ENCODE measurements at regions not wholly inside any gene's neighbourhood (a gene's known extent, or its start where the extent isn't known, plus 50 kb on each side); places are given as distances from the start of the nearest gene placed in this dataset.

GRCh38 chr13:85430216-85430794, 368.9 kb downstream of the SLITRK6 start:
- intact Hi-C loops (cut with micrococcal nuclease; ENCODE audit: unreplicated experiment), result no loop called here
- no TSS peak for BruUV-seq (replicated peaks)
- Histone ChIP-seq H3K36me3 (ENCODE audit: insufficient read depth, low read length) (no peaks in the 10 kb centered on the region), H3K27ac (ENCODE audit: low read depth, low read length, poor library complexity, severe bottlenecking) (no peak overlapping the region), H3K9me3 (ENCODE audit: low read length) (no peaks in the 10 kb centered on the region; the same call in 1 of the 2 replicates), H3K79me2 (ENCODE audit: insufficient read depth, low read depth, low read length) (no peaks in the 10 kb centered on the region), H3K4me2 (ENCODE audit: low read length) (no peak overlapping the region), H2AFZ (ENCODE audit: low read length) (no peak overlapping the region), H3K4me3 (ENCODE audit: low read depth, low read length, poor library complexity, severe bottlenecking) (no peak overlapping the region), H3K4me1 (ENCODE audit: insufficient read depth, low read length, poor library complexity, severe bottlenecking) (no peaks in the 10 kb centered on the region), H3K9me2 (ENCODE audit: insufficient read depth, low read length) (no peaks in the 10 kb centered on the region), H4K20me1 (ENCODE audit: insufficient read depth, low read length) (no peaks in the 10 kb centered on the region)
- CTCF ChIA-PET (ENCODE audit: unreplicated experiment), result no interaction called here
- POLR2A ChIA-PET, result interaction anchor here (0.5 to 1.0 kb wide), 4 partner anchors 14 to 366 kb away, joined by 3 to 5 read pairs (median 4); no protein-coding TSS in a partner anchor
- no peak for DNase-seq (ENCODE audit: low spot score)
- TF ChIP-seq EZH2phosphoT487 (IDR thresholded peaks at IDR 0.05; ENCODE audit: borderline replicate concordance, low read depth, low read length) (no peak), CTCF (conservative IDR thresholded peaks at IDR 0.05; ENCODE audit: low read length) (no peak)

DNA sequence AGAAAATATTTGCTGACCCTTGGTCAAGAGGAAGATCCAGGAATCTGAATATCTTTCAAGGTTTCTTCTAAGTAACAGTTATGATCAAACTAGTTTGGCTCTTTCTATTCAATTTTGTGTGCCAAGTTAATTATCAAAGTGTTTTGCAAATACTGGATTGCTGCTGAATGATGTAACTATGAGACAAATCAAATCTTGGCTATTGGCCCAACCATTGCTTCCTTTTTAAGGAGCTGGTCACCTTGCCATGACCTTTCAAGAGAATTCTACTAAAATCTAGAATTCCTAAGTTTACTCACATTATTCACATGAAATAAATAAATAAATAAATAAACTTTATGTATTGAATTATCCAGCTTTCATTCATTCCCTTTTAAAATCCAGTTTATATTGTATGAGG, 371.8 kb downstream of the SLITRK6 start:
- H2AFZ ChIP-seq (ENCODE audit: low read length), result no peak overlapping the region
- ChIA-PET CTCF (ENCODE audit: unreplicated experiment) (no interaction called here), POLR2A (interaction anchor here (0.6 kb wide), 1 partner anchor 8 kb away, joined by 3 read pairs; no protein-coding TSS in a partner anchor)
- BruUV-seq (replicated peaks), result no TSS peak
- no peak overlapping the region for H3K4me2 ChIP-seq (ENCODE audit: low read length)
- H3K9me2 ChIP-seq (ENCODE audit: insufficient read depth, low read length), result no peaks in the 10 kb centered on the region
- H3K27ac ChIP-seq (ENCODE audit: low read depth, low read length, poor library complexity, severe bottlenecking), result no peak overlapping the region
- no peak for TF ChIP-seq EZH2phosphoT487 (IDR thresholded peaks at IDR 0.05; ENCODE audit: borderline replicate concordance, low read depth, low read length)
- TF ChIP-seq CTCF (conservative IDR thresholded peaks at IDR 0.05; ENCODE audit: low read length), result no peak
- H4K20me1 ChIP-seq (ENCODE audit: insufficient read depth, low read length), result no peaks in the 10 kb centered on the region
- no peaks in the 10 kb centered on the region for H3K4me1 ChIP-seq (ENCODE audit: insufficient read depth, low read length, poor library complexity, severe bottlenecking)
- intact Hi-C loops (cut with micrococcal nuclease; ENCODE audit: unreplicated experiment), result no loop called here
- no peak for DNase-seq (ENCODE audit: low spot score)
- H3K36me3 ChIP-seq (ENCODE audit: insufficient read depth, low read length), result no peaks in the 10 kb centered on the region
- H3K4me3 ChIP-seq (ENCODE audit: low read depth, low read length, poor library complexity, severe bottlenecking), result no peak overlapping the region
- no peaks in the 10 kb centered on the region; the same call in 1 of the 2 replicates for H3K9me3 ChIP-seq (ENCODE audit: low read length)
- H3K79me2 ChIP-seq (ENCODE audit: insufficient read depth, low read depth, low read length), result no peaks in the 10 kb centered on the region

- no peak for TF ChIP-seq CTCF (conservative IDR thresholded peaks at IDR 0.05; ENCODE audit: low read length)
- no peak for TF ChIP-seq EZH2phosphoT487 (IDR thresholded peaks at IDR 0.05; ENCODE audit: borderline replicate concordance, low read depth, low read length)
- no peak overlapping the region for H3K4me2 ChIP-seq (ENCODE audit: low read length)
- no peaks in the 10 kb centered on the region for H3K36me3 ChIP-seq (ENCODE audit: insufficient read depth, low read length)
- no peaks in the 10 kb centered on the region for H3K79me2 ChIP-seq (ENCODE audit: insufficient read depth, low read depth, low read length)
- ChIA-PET POLR2A (interaction anchor here (1.6 kb wide), 1 partner anchor 11 kb away, joined by 4 read pairs; no protein-coding TSS in a partner anchor), CTCF (ENCODE audit: unreplicated experiment) (no interaction called here)
- H3K9me2 ChIP-seq (ENCODE audit: insufficient read depth, low read length), result no peaks in the 10 kb centered on the region
- DNase-seq (ENCODE audit: low spot score), result no peak
- H3K9me3 ChIP-seq (ENCODE audit: low read length), result no peaks in the 10 kb centered on the region
- H3K4me3 ChIP-seq (ENCODE audit: low read depth, low read length, poor library complexity, severe bottlenecking), result no peak overlapping the region
- no peak overlapping the region for H2AFZ ChIP-seq (ENCODE audit: low read length)
- no peak overlapping the region for H3K27ac ChIP-seq (ENCODE audit: low read depth, low read length, poor library complexity, severe bottlenecking)
- BruUV-seq (replicated peaks), result no TSS peak
- no peaks in the 10 kb centered on the region for H4K20me1 ChIP-seq (ENCODE audit: insufficient read depth, low read length)
- no peaks in the 10 kb centered on the region for H3K4me1 ChIP-seq (ENCODE audit: insufficient read depth, low read length, poor library complexity, severe bottlenecking)
- intact Hi-C loops (cut with micrococcal nuclease; ENCODE audit: unreplicated experiment), result no loop called here
Observed at GRCh38 chr13:85420136-85420535, 379.1 kb downstream of the SLITRK6 start.
